Duodenal mucosa (tissue), 2 donors: ENCODE measurements at regions not wholly inside any gene's neighbourhood (a gene's known extent, or its start where the extent isn't known, plus 50 kb on each side); places are given as distances from the start of the nearest gene placed in this dataset.

Experiments
- H3K27ac ChIP-seq: one replicate; pipeline ENCODE4 v1.7.0; 2013; ENCODE audit warnings: low read depth, low read length
- H3K27me3 ChIP-seq, 2 donors: one replicate each; pipeline ENCODE4 v1.7.0; 2013; ENCODE audit warnings: low read length in 2 of 2, control low read depth in 1 of 2; ENCODE audit not compliant: insufficient read depth in 2 of 2, control insufficient read depth in 1 of 2
- H3K36me3 ChIP-seq, 2 donors: one replicate each; pipeline ENCODE4 v1.7.0; 2013; ENCODE audit warnings: low read length in 2 of 2, control low read depth in 1 of 2; ENCODE audit not compliant: insufficient read depth in 2 of 2, control insufficient read depth in 1 of 2
- H3K4me1 ChIP-seq, 2 donors: one replicate each; pipeline ENCODE4 v1.7.0; 2013; ENCODE audit warnings: low read length in 2 of 2, control low read depth in 1 of 2; ENCODE audit not compliant: insufficient read depth in 2 of 2, control insufficient read depth in 1 of 2
- H3K4me3 ChIP-seq, 2 donors: one replicate each; pipeline ENCODE4 v1.7.0; 2013; ENCODE audit warnings: low read length in 2 of 2, low read depth in 1 of 2
- H3K9ac ChIP-seq, 2 donors: one replicate each; pipeline ENCODE4 v1.7.0; 2013; ENCODE audit warnings: low read length in 2 of 2, low read depth in 1 of 2
- H3K9me3 ChIP-seq, 2 donors: one replicate each; pipeline ENCODE4 v1.7.0; 2013; ENCODE audit warnings: low read length in 2 of 2, control low read depth in 1 of 2; ENCODE audit not compliant: control insufficient read depth in 1 of 2

- Histone ChIP-seq H3K27me3 (no peaks in the 10 kb centered on the region), H3K4me1 (no peaks in the 10 kb centered on the region), H3K9ac (no peak overlapping the region), H3K27ac (no peak overlapping the region), H3K36me3 (no peaks in the 10 kb centered on the region), H3K9me3 (no peaks in the 10 kb centered on the region), H3K4me3 (no peak overlapping the region)
Measured at GRCh38 chr5:92599217-92599810, 981.7 kb downstream of the NR2F1-AS1 start.

- Histone ChIP-seq H3K4me3 (no peak overlapping the region), H3K27me3 (no peaks in the 10 kb centered on the region), H3K9ac (no peak overlapping the region), H3K4me1 (no peaks in the 10 kb centered on the region), H3K27ac (no peak overlapping the region), H3K9me3 (no peaks in the 10 kb centered on the region), H3K36me3 (no peaks in the 10 kb centered on the region)
Measured at GRCh38 chr5:92594031-92594430, 987.0 kb downstream of the NR2F1-AS1 start.

- Histone ChIP-seq H3K4me3 (no peak overlapping the region), H3K36me3 (no peaks in the 10 kb centered on the region), H3K4me1 (no peaks in the 10 kb centered on the region), H3K9ac (no peak overlapping the region), H3K27me3 (no peaks in the 10 kb centered on the region), H3K9me3 (no peaks in the 10 kb centered on the region), H3K27ac (no peak overlapping the region)
Measured at GRCh38 chr5:92588876-92589275, 992.1 kb downstream of the NR2F1-AS1 start.

GRCh38 chr5:92581690-92582089 is 999.3 kb downstream of the NR2F1-AS1 start:
- no peaks in the 10 kb centered on the region for H3K4me1 ChIP-seq

GRCh38 chr5:92581249-92581648 is 999.8 kb downstream of the NR2F1-AS1 start:
- Histone ChIP-seq H3K4me1 (no peaks in the 10 kb centered on the region), H3K27me3 (no peaks in the 10 kb centered on the region), H3K36me3 (no peaks in the 10 kb centered on the region), H3K4me3 (no peak overlapping the region), H3K27ac (no peak overlapping the region), H3K9ac (no peak overlapping the region), H3K9me3 (no peaks in the 10 kb centered on the region)

More at GRCh38 chr5:92581690-92582089, 999.3 kb downstream of the NR2F1-AS1 start:
- Histone ChIP-seq H3K27ac (no peak overlapping the region), H3K9me3 (no peaks in the 10 kb centered on the region), H3K9ac (no peak overlapping the region), H3K27me3 (no peaks in the 10 kb centered on the region), H3K4me3 (no peak overlapping the region), H3K36me3 (no peaks in the 10 kb centered on the region)

GRCh38 chr5:92580814-92581213 is 1000.2 kb downstream of the NR2F1-AS1 start:
- no peak overlapping the region for H3K27ac ChIP-seq
- no peak overlapping the region for H3K9ac ChIP-seq
- no peaks in the 10 kb centered on the region for H3K9me3 ChIP-seq
- H3K4me1 ChIP-seq: no peaks in the 10 kb centered on the region
- no peaks in the 10 kb centered on the region for H3K27me3 ChIP-seq
- H3K4me3 ChIP-seq: no peak overlapping the region
- no peaks in the 10 kb centered on the region for H3K36me3 ChIP-seq

- H3K36me3 ChIP-seq: no peaks in the 10 kb centered on the region
- no peak overlapping the region for H3K27ac ChIP-seq
- H3K9me3 ChIP-seq: no peaks in the 10 kb centered on the region
- no peak overlapping the region for H3K4me3 ChIP-seq
- H3K27me3 ChIP-seq: no peaks in the 10 kb centered on the region
- H3K9ac ChIP-seq: no peak overlapping the region
- no peaks in the 10 kb centered on the region for H3K4me1 ChIP-seq
Measured at GRCh38 chr5:92574023-92574422, 1007.0 kb downstream of the NR2F1-AS1 start.

- Histone ChIP-seq H3K9ac (no peak overlapping the region), H3K9me3 (no peaks in the 10 kb centered on the region), H3K27ac (no peak overlapping the region), H3K4me1 (no peaks in the 10 kb centered on the region), H3K4me3 (no peak overlapping the region), H3K36me3 (no peaks in the 10 kb centered on the region), H3K27me3 (no peaks in the 10 kb centered on the region)
Measured at GRCh38 chr5:92568522-92568921, 1012.5 kb downstream of the NR2F1-AS1 start.

- Histone ChIP-seq H3K4me3 (no peak overlapping the region), H3K27me3 (no peaks in the 10 kb centered on the region), H3K4me1 (no peaks in the 10 kb centered on the region), H3K36me3 (no peaks in the 10 kb centered on the region), H3K27ac (no peak overlapping the region), H3K9me3 (no peaks in the 10 kb centered on the region), H3K9ac (no peak overlapping the region)
Measured at GRCh38 chr5:92567831-92568450, 1013.1 kb downstream of the NR2F1-AS1 start.

GRCh38 chr5:92566113-92566786 is 1014.8 kb downstream of the NR2F1-AS1 start:
- Histone ChIP-seq H3K9me3 (no peaks in the 10 kb centered on the region), H3K4me3 (no peak overlapping the region), H3K27me3 (no peaks in the 10 kb centered on the region), H3K36me3 (no peaks in the 10 kb centered on the region), H3K27ac (no peak overlapping the region), H3K9ac (no peak overlapping the region), H3K4me1 (no peaks in the 10 kb centered on the region)
